ENCODE measurements at regions not wholly inside any gene's neighbourhood (a gene's known extent, or its start where the extent isn't known, plus 50 kb on each side); places are given as distances from the start of the nearest gene placed in this dataset.

DNA sequence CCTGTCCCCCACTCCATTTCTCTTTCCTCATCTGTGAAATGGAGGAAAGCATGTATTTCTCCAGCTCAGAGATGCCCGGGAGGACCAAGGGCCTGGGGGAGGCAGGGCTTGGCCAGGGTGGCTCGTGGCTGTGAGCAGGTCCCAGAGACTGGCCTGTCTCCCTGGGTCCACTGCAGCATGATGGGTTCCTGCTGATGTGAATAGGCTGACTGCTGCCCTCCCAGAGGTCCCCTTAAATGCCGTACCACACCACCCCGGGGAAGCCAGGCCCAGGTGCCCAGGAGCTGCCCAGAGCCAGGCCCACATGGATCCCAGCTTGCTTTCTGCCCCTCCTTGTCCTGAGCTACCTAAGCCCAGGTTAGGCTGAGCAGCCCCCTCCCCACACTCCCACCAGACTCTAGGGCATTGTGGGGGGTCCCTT is 158.2 kb upstream of the C14orf180 start:
- TF ChIP-seq, protein P1, sequence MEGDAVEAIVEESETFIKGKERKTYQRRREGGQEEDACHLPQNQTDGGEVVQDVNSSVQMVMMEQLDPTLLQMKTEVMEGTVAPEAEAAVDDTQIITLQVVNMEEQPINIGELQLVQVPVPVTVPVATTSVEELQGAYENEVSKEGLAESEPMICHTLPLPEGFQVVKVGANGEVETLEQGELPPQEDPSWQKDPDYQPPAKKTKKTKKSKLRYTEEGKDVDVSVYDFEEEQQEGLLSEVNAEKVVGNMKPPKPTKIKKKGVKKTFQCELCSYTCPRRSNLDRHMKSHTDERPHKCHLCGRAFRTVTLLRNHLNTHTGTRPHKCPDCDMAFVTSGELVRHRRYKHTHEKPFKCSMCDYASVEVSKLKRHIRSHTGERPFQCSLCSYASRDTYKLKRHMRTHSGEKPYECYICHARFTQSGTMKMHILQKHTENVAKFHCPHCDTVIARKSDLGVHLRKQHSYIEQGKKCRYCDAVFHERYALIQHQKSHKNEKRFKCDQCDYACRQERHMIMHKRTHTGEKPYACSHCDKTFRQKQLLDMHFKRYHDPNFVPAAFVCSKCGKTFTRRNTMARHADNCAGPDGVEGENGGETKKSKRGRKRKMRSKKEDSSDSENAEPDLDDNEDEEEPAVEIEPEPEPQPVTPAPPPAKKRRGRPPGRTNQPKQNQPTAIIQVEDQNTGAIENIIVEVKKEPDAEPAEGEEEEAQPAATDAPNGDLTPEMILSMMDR (conservative IDR thresholded peaks at IDR 0.05 in 1 of 2, IDR thresholded peaks at IDR 0.05 in 1 of 2; ENCODE audit: low read depth in 1 of 2, low read length in 2 of 2), result no peak
- TF ChIP-seq EZH2 (IDR thresholded peaks at IDR 0.05; ENCODE audit: low read length, missing control alignments), result no peak
